ENCODE measurements at regions not wholly inside any gene's neighbourhood (a gene's known extent, or its start where the extent isn't known, plus 50 kb on each side); places are given as distances from the start of the nearest gene placed in this dataset.

DNA sequence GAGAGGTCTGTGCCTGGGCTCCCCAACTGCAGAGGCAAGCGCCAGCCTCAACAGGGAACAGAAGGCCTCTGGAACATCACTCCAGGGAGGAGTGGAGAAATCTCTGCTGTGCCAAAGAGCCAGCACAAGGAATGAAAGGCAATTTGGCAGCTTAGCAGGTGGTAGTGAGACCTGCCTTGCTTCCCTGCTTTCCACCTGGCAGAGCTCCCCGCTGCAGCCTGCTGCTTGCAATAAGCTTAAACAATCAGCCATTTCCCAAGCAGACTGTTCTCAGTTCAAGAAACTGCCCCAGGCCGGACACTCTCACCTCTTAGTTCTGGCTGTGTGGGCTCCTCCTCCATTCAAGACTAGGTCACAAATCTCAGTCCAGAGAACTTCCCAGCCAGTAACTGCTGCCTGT is 370.6 kb downstream of the MAGEB5 start:
- TF ChIP-seq, protein P1, sequence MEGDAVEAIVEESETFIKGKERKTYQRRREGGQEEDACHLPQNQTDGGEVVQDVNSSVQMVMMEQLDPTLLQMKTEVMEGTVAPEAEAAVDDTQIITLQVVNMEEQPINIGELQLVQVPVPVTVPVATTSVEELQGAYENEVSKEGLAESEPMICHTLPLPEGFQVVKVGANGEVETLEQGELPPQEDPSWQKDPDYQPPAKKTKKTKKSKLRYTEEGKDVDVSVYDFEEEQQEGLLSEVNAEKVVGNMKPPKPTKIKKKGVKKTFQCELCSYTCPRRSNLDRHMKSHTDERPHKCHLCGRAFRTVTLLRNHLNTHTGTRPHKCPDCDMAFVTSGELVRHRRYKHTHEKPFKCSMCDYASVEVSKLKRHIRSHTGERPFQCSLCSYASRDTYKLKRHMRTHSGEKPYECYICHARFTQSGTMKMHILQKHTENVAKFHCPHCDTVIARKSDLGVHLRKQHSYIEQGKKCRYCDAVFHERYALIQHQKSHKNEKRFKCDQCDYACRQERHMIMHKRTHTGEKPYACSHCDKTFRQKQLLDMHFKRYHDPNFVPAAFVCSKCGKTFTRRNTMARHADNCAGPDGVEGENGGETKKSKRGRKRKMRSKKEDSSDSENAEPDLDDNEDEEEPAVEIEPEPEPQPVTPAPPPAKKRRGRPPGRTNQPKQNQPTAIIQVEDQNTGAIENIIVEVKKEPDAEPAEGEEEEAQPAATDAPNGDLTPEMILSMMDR (IDR thresholded peaks at IDR 0.05): no peak
- TF ChIP-seq EP300 (IDR thresholded peaks at IDR 0.05; ENCODE audit: low read depth) (no peak), POLR2A (IDR thresholded peaks at IDR 0.05) (no peak)

All from transverse colon (tissue), 3 donors.